ENCODE measurements at regions not wholly inside any gene's neighbourhood (a gene's known extent, or its start where the extent isn't known, plus 50 kb on each side); places are given as distances from the start of the nearest gene placed in this dataset.

DNA sequence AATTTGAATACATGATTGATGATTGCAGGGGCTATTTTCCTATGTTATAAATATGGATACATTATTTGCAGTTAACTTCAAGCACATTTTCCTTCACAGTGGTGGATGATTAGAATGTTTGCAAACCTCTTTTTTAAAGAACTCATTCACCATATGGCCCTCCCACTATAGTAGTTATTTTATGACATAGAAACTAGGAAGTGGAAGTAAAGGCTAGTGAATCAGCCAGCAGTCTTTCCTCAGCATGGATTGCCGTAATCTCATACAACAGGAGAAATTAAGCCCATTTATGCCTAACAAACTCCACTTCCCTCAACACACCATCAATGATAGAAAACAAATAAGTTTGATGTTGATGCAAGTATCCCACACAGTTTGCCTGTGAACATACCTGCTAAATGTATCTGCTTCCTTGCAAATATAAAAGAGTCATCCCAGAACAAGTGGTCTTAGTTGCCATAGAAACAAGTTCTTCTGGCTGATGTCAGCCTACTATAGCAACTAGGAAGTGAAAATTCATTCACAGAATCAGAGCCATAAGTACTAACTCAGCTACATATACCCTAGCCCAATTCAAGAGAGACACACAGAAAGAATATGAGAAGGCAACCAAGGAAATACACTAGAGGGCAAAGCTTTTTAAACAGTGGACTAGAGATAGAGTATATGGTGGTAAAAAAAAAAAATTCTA, 100.9 kb upstream of the RADX start:
- Mint-ChIP-seq H3K27me3 (no peaks in the 10 kb centered on the region), H3K4me3 (no peak overlapping the region), H3K9me3 (no peaks in the 10 kb centered on the region), H3K36me3 (ENCODE audit: low read depth) (no peaks in the 10 kb centered on the region), H3K27ac (no peak overlapping the region), H3K4me1 (no peaks in the 10 kb centered on the region)
- no peak for ATAC-seq (replicated peaks)

Data from activated T-helper 17 cell treated with anti-CD3 and anti-CD28 coated beads, Interleukin-2, amount 50 U/mL, for 72 hours (primary cell).